H1 (cell line): ENCODE measurements at regions not wholly inside any gene's neighbourhood (a gene's known extent, or its start where the extent isn't known, plus 50 kb on each side); places are given as distances from the start of the nearest gene placed in this dataset.

Source experiments
- BRCA1 ChIP-seq: IDR thresholded peaks from 2 replicates; pipeline ENCODE4 v1.6.1; 2012; ENCODE audit warnings: low read depth, low read length, improper control_type of control experiment
- CEBPB ChIP-seq: IDR thresholded peaks from 2 replicates; pipeline ENCODE4 v1.6.1; 2012; ENCODE audit warnings: low read depth, low read length
- CTCF ChIP-seq, 3 experiments: IDR thresholded peaks; 1 replicate in 2 of 3; 2 replicates in 1 of 3; pipeline versions ENCODE4 v1.5.1 to v1.6.1; 2011; ENCODE audit warnings: low read length in 3 of 3, mild to moderate bottlenecking in 3 of 3, inconsistent platforms in 2 of 3, low read depth in 1 of 3, moderate library complexity in 1 of 3; ENCODE audit not compliant: insufficient read depth in 1 of 3; ENCODE audit errors: control extremely low read depth in 1 of 3
- GABPA ChIP-seq: IDR thresholded peaks from 2 replicates; pipeline ENCODE4 v1.6.1; 2011; ENCODE audit warnings: mild to moderate bottlenecking, low read length, moderate library complexity, borderline replicate concordance; ENCODE audit not compliant: insufficient read depth
- JUND ChIP-seq: IDR thresholded peaks from 2 replicates; pipeline ENCODE4 v1.6.1; 2011; ENCODE audit warnings: mild to moderate bottlenecking, improper control_type of control experiment, low read length
- MAX ChIP-seq: IDR thresholded peaks from 2 replicates; pipeline ENCODE4 v1.6.1; 2012; ENCODE audit warnings: inconsistent platforms
- POLR2A ChIP-seq, 2 experiments: IDR thresholded peaks; 1 replicate in 1 of 2; 2 replicates in 1 of 2; pipeline ENCODE4 v1.6.1; 2011; ENCODE audit warnings: low read depth in 2 of 2, low read length in 2 of 2, mild to moderate bottlenecking in 2 of 2; ENCODE audit errors: control extremely low read depth in 1 of 2
- RAD21 ChIP-seq, 2 experiments: IDR thresholded peaks in 1 of 2; conservative IDR thresholded peaks in 1 of 2; 2 replicates each; pipeline ENCODE4 v1.6.1; 2011; ENCODE audit warnings: low read depth in 2 of 2, low read length in 2 of 2, improper control_type of control experiment in 1 of 2, inconsistent platforms in 1 of 2, mild to moderate bottlenecking in 1 of 2, moderate library complexity in 1 of 2
- RBBP5 ChIP-seq: IDR thresholded peaks from 2 replicates; pipeline ENCODE4 v1.7.1; 2012; ENCODE audit warnings: low read depth, mild to moderate bottlenecking, inconsistent platforms, low read length, moderate library complexity, borderline replicate concordance
- RFX5 ChIP-seq: IDR thresholded peaks from 2 replicates; pipeline ENCODE4 v1.6.1; 2011; ENCODE audit warnings: low read depth, low read length, improper control_type of control experiment, borderline replicate concordance
- SRF ChIP-seq: IDR thresholded peaks from 2 replicates; pipeline ENCODE4 v1.6.1; 2011; ENCODE audit warnings: mild to moderate bottlenecking, low read depth, low read length, moderate library complexity
- TBP ChIP-seq: IDR thresholded peaks from 2 replicates; pipeline ENCODE4 v1.6.1; 2011; ENCODE audit warnings: low read depth, low read length, improper control_type of control experiment
- TF ChIP-seq, protein P1 (sequence below): IDR thresholded peaks from 2 replicates; pipeline ENCODE4 v1.6.1; 2011; ENCODE audit warnings: low read depth, mild to moderate bottlenecking, low read length; ENCODE audit not compliant: insufficient read depth

- TF ChIP-seq GABPA (no peak), RAD21 (IDR thresholded peaks at IDR 0.05 in 1 of 2, conservative IDR thresholded peaks at IDR 0.05 in 1 of 2; ENCODE audit: low read depth in 2 of 2, low read length in 2 of 2) (no peak), MAX (no peak), RFX5 (no peak), POLR2A (IDR thresholded peaks at IDR 0.05; ENCODE audit: control extremely low read depth in 1 of 2, low read depth in 2 of 2, low read length in 2 of 2) (no peak), JUND (no peak), RBBP5 (no peak), SRF (no peak), BRCA1 (no peak), CTCF (IDR thresholded peaks at IDR 0.05; ENCODE audit: control extremely low read depth in 1 of 3, insufficient read depth in 1 of 3, low read depth in 1 of 3, low read length in 3 of 3) (no peak), TBP (no peak), CEBPB (no peak)
- TF ChIP-seq, protein P1, sequence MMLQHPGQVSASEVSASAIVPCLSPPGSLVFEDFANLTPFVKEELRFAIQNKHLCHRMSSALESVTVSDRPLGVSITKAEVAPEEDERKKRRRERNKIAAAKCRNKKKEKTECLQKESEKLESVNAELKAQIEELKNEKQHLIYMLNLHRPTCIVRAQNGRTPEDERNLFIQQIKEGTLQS = no peak
Observed at GRCh38 chr14:42311876-42312275, 705.2 kb downstream of the LRFN5 start.
